Endodermal cell (in vitro differentiated cells): ENCODE measurements at regions not wholly inside any gene's neighbourhood (a gene's known extent, or its start where the extent isn't known, plus 50 kb on each side); places are given as distances from the start of the nearest gene placed in this dataset.

Experiments
- DNase-seq: peaks from one replicate; pipeline ENCODE4 v3.0.0-alpha.2; 2017
- H3K27ac ChIP-seq: 2 replicates; pipeline ENCODE4 v1.5.1; 2013; ENCODE audit warnings: mild to moderate bottlenecking, low read depth, low read length, moderate library complexity
- H3K27me3 ChIP-seq: 2 replicates; pipeline ENCODE4 v1.6.1; 2013; ENCODE audit warnings: mild to moderate bottlenecking, low read length, moderate library complexity; ENCODE audit not compliant: insufficient read depth, control insufficient read depth, poor library complexity, severe bottlenecking
- H3K36me3 ChIP-seq: 2 replicates; pipeline ENCODE4 v1.7.0; 2013; ENCODE audit warnings: mild to moderate bottlenecking, low read length, moderate library complexity; ENCODE audit not compliant: control insufficient read depth, insufficient read depth
- H3K4me1 ChIP-seq: one replicate; pipeline ENCODE4 v1.7.0; 2013; ENCODE audit warnings: low read length; ENCODE audit not compliant: control insufficient read depth, insufficient read depth
- H3K4me3 ChIP-seq: 2 replicates; pipeline ENCODE4 v1.5.1; 2013; ENCODE audit warnings: mild to moderate bottlenecking, low read length, moderate library complexity
- H3K9ac ChIP-seq: 2 replicates; pipeline ENCODE4 v1.6.1; 2013; ENCODE audit warnings: mild to moderate bottlenecking, low read length, moderate library complexity; ENCODE audit not compliant: poor library complexity, severe bottlenecking; ENCODE audit errors: extremely low read depth
- H3K9me3 ChIP-seq: 2 replicates; pipeline ENCODE4 v1.6.1; 2013; ENCODE audit warnings: mild to moderate bottlenecking, low read length, moderate library complexity; ENCODE audit not compliant: control insufficient read depth
- H3K27ac Mint-ChIP-seq: 2 replicates; pipeline ENCODE4 v1.8.0; 2020; ENCODE audit warnings: mixed read lengths
- H3K27me3 Mint-ChIP-seq: 2 replicates; pipeline ENCODE4 v1.8.0; 2021; ENCODE audit warnings: mild to moderate bottlenecking, mixed read lengths; ENCODE audit not compliant: insufficient read depth
- H3K36me3 Mint-ChIP-seq: 2 replicates; pipeline ENCODE4 v1.8.0; 2020; ENCODE audit warnings: low read depth, mixed read lengths
- H3K4me1 Mint-ChIP-seq: 2 replicates; pipeline ENCODE4 v1.8.0; 2020; ENCODE audit warnings: mixed read lengths
- H3K4me3 Mint-ChIP-seq: 2 replicates; pipeline ENCODE4 v1.8.0; 2020; ENCODE audit warnings: mild to moderate bottlenecking, moderate library complexity, mixed read lengths
- H3K9me3 Mint-ChIP-seq: 2 replicates; pipeline ENCODE4 v1.8.0; 2020; ENCODE audit warnings: mild to moderate bottlenecking, mixed read lengths
- CTCF ChIP-seq: fragments of 200-600 bp; sonication (generic); conservative IDR thresholded peaks from 2 replicates; pipeline ENCODE4 v1.5.0; 2021; ENCODE audit warnings: antibody characterized with exemption, mild to moderate bottlenecking
- WGBS, 2 experiments: methylation state at CpG; one replicate each; pipeline versions ENCODE4 v1.1.5 to v1.1.7; 2013; ENCODE audit warnings: missing lambda C conversion rate in 2 of 2, mixed read lengths in 1 of 2; ENCODE audit not compliant: insufficient coverage in 1 of 2, insufficient read length in 1 of 2; 5-methylcytosine and 5-hydroxymethylcytosine counted together

GRCh38 chr17:5698959-5699358, 114.7 kb upstream of the NLRP1 start:
- Mint-ChIP-seq H3K27me3 (peaks cover 13% of the 10 kb centered on the region), H3K4me3 (no peak overlapping the region), H3K4me1 (peaks cover 33% of the 10 kb centered on the region), H3K27ac (no peak overlapping the region), H3K9me3 (peaks cover 6% of the 10 kb centered on the region), H3K36me3 (no peaks in the 10 kb centered on the region)
- no peak overlapping the region for H3K4me3 ChIP-seq
- H3K27me3 ChIP-seq, result no peaks in the 10 kb centered on the region
- no peak for TF ChIP-seq CTCF
- no peak overlapping the region for H3K9ac ChIP-seq
- H3K4me1 ChIP-seq, result no peaks in the 10 kb centered on the region
- H3K27ac ChIP-seq, result no peak overlapping the region
- no peak for DNase-seq
- H3K36me3 ChIP-seq, result no peaks in the 10 kb centered on the region
- H3K9me3 ChIP-seq, result peaks cover 9% of the 10 kb centered on the region

GRCh38 chr17:5699814-5700213, 115.5 kb upstream of the NLRP1 start:
- Histone ChIP-seq H3K4me3 (no peak overlapping the region), H3K4me1 (no peaks in the 10 kb centered on the region), H3K9ac (no peak overlapping the region), H3K27ac (peak overlapping the region; percentile 7), H3K9me3 (peaks cover 9% of the 10 kb centered on the region), H3K27me3 (no peaks in the 10 kb centered on the region), H3K36me3 (no peaks in the 10 kb centered on the region)
- Mint-ChIP-seq H3K9me3 (peaks cover 6% of the 10 kb centered on the region), H3K27ac (no peak overlapping the region), H3K4me1 (peaks cover 35% of the 10 kb centered on the region), H3K27me3 (peaks cover 13% of the 10 kb centered on the region), H3K4me3 (no peak overlapping the region), H3K36me3 (no peaks in the 10 kb centered on the region)
- peak; percentile 67 for DNase-seq
- no peak for TF ChIP-seq CTCF
- 47 to 53% methylated on average over 4 to 6 of the region's 7 CpGs for WGBS, 2 experiments

- no peaks in the 10 kb centered on the region for H3K27me3 ChIP-seq
- peaks cover 9% of the 10 kb centered on the region for H3K9me3 ChIP-seq
- no peaks in the 10 kb centered on the region for H3K36me3 Mint-ChIP-seq
- peaks cover 6% of the 10 kb centered on the region for H3K9me3 Mint-ChIP-seq
- 44 to 55% methylated on average over 2 of the region's 2 CpGs for WGBS, 2 experiments
- H3K36me3 ChIP-seq, result no peaks in the 10 kb centered on the region
- H3K4me1 ChIP-seq, result peaks cover 3% of the 10 kb centered on the region
- H3K27me3 Mint-ChIP-seq, result peaks cover 13% of the 10 kb centered on the region
- no peak overlapping the region for H3K4me3 Mint-ChIP-seq
- H3K4me1 Mint-ChIP-seq, result peaks cover 44% of the 10 kb centered on the region
- no peak overlapping the region for H3K9ac ChIP-seq
- H3K27ac Mint-ChIP-seq, result no peak overlapping the region
- H3K4me3 ChIP-seq, result no peak overlapping the region
- no peak for TF ChIP-seq CTCF
- no peak overlapping the region for H3K27ac ChIP-seq
- DNase-seq, result peak; percentile 46
These were observed 116.4 kb upstream of the NLRP1 start for GRCh38 chr17:5700745-5701144.
